ENCODE measurements at regions not wholly inside any gene's neighbourhood (a gene's known extent, or its start where the extent isn't known, plus 50 kb on each side); places are given as distances from the start of the nearest gene placed in this dataset.

DNA sequence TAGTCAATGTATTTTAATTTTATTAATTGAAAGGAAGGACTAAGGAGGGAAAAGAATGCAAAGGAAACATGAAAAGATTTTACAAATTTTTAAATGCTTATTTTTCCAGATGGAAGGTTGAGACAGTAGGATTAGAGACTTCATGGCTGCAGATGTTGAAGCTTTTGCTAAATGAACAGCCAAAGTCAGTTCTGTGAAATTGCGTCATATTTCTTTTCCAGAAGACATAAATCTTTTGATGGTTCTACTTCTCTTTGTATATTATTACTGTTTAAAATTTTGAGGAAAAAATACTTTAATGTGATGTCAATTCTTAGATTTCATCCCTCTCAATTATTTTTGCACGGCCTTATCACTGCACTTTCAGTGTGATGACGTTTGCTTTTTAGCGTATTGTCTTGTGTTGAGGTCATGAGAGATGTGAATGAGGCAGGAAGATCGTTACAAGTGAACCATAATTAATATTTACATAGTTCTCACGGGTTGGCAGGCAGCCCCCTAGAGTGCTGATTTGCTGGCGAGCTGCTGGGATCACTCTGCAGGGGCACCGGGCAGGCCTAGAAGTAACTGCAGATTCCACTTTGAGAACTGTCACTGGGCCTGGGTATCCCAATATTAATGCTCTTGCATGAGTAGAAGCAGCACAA is 158.1 kb downstream of the TBXT start:
- DNase-seq: no peak

DNA sequence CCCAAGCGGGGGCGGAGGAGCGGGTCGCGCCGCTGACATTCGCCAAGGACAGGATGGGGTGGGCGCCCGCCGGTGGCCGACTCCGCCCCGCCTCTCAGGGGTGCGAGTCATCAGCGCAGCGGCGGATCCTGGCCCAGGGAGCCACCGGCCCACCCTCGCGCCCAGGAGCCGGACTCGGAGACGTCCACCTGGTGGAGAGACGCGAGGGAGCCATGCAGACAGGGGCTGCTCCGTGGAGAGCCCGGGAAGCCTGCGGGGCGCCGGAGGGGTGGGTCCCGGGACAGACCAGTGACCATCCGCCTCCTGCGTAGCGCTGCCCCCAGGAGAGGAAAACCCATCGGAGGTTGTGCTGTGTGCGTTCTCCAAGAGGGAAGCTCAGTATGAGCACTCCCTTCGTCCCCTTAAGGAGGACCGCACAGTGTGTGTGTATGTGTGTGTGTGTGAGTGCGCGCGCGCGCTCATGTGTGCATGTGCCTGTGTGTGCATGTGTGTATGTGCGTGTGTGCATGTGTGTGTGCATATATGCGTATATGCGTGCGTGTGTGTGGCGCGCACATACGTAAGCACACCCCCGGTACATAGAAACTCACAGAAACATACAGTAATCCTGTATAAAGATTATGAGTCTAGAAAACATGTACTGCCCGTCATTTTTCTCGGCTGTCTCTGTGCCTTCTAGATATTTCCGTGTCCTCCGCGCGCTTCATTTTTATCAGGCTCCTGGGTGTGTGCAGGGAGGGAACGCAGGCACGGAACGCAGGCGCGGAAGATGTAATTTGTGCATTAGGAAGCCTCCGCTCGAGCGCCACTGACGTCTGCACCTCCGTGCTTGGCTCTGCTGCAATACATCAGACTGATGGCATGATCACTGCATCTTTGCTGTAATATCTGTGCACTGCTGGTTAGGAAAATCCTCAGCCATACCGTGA is 158.9 kb downstream of the TBXT start:
- DNase-seq: no peak

DNA sequence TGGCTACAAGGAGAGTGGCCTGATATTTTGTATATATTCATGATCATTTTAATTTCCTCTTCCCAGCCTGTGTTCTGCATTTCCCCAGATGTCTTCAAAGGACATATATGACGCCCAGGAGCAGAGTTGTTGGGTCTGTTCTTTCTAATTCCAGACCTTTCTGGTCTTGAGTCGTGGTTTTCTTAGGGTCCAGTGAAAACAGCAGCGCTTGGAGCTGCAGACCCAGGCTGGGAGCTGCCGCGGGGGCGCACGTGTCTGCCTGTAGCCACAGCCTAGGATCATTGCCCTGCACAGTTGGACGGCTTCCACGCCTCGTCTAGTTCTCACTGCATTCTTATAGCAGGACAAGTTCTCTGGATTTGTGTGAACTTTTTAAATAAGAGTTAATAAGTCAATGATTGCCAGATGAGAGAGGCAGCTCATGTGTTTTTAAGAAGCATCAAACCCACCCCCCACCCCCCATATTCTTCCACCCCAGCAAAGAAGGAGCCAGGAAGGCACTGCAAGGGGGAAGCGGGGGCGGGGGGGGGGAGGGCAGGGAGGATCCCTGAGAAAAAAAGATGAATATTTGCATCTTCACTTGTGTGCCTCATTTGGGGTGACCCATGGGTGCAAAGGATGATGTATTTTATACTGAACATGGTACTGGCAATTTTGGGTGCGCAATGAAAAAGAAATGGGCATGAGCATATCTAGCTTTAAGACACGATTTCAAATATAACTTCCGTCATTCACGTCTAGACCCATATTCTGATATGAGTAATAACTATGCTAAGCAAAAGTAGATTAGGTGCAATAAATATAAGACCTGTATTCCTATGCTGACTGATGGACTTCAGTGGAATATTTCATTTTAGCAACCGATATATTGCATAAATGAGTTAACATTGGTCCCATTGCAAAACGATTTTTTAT is 160.0 kb downstream of the TBXT start:
- DNase-seq: no peak

DNA sequence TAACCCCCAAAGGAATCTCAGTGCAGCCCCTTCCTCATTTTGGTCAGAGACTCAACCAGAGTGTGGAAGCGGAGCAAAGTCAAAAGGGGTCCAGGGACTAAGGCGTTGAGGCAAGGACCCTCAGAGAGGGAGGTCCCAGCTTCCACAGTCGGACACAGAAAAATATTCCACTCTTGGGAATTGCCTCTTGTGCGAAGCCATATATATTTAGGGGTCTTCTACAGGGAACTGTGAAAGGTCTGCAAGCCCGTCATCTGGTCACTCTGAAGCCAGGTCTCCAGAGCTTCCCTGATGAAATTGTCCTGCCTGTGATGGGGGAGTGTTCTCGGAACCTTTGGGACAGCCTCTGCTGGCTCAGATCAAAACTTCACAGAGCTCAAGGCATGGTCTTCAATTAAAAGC is 160.8 kb downstream of the TBXT start:
- no peak for DNase-seq

DNA sequence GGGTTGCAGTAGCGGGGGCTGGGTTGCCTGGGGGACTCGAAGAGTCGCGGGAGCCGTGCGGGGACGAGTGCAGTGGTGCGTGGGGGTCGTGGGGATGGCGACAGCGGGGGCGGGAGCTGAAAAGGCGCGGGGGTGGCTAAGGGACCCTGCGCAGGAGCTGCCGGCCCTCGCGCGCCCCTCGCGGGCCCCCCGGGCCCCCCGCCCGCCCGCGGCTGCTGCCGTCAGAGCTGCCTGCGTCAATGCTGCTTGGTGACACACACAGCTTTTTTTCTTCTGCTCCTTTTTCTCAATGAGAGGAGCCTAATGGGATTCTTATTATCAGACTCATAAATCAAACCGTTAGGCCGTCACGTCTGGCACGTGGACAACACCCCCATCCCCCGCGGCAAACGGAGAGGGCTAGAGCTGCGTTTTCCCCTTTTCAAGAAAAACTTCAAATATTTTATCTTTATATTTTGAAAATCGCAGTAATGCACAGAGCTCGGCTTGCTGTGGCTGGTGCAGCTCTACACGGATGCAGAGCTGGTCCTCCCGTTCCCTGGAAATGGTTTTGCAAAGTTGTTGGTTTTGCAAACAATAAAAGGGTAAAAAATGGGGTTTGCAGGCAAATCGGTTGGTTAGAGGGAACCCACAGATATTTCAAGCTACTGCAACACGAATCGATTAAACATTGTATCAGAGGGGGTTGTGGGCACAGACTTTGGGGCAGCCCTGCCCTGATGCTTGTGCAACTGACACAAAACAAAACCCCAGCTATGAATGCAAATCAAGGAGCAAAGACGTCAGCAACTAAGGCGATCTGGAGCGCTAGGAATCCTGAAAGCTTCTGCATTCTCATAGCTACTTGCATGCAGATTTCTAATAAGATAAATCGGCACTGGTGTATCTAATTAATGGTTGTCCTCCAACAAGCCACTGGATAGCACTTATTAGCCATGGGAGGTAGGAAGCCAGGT is 161.4 kb downstream of the TBXT start:
- DNase-seq: no peak

DNA sequence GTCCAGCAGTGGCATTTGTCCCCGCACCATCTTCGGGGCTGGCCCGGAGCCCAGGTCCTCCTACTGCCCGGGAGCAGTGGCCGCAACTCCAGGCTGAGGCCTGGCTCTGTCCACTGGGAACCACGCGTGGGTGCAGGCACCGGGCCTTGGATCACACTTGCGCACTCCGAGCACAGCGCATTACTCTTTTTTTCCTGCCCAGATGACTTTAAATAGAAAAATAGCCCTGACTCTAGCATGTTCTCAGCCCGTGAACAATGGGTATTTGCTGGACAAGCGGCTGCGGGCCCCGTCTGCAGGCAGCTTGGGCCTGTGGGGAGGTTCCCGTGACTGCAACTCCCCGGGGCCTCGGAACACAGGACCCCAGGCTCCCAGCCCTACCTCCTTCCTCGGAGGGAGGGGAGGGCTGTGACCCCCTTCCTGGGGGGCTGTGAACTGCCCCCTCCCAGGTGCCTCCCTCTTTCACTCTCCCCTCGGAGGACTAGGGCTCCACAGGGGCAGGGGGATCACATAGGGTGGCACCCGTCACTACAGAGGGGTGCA is 162.2 kb downstream of the TBXT start:
- no peak for DNase-seq

DNA sequence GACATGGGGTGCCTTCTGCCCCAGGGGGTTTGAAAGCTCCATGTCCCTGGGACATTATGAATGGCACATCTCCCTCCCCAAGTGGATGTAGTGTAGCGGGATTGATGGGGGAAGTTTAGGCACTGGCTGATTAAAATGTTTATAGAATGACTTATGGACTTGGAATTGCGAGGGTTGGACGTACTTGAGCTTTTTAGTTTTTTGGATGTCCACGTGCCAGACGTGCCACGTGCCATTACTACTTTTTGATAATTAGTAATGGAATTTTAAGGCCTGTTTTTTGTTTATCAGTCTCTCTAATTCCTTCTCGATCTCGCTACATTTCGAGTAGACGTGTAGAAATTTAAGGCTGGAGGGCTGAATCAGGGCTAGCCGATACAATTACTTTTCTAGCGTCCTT is 162.8 kb downstream of the TBXT start:
- DNase-seq: no peak

DNA sequence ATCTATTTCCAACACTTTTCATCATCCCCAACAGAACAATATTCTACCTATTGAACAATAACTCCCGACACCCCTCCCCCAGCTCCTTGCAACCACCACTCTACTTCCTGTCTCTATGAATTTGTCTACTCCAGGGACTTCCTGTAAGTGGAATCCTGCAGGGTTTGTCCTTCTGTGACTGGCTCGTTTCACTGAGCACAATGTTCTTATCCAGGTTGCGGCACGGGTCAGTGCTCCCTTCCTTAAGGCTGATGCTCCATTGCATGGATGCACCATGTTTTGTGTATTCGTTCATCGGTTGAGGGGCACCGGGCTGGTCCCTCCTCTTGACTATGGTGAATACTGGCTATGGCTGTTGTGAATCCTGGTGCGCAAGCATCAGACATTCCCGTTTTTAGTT is 163.2 kb downstream of the TBXT start:
- no peak for DNase-seq

DNA sequence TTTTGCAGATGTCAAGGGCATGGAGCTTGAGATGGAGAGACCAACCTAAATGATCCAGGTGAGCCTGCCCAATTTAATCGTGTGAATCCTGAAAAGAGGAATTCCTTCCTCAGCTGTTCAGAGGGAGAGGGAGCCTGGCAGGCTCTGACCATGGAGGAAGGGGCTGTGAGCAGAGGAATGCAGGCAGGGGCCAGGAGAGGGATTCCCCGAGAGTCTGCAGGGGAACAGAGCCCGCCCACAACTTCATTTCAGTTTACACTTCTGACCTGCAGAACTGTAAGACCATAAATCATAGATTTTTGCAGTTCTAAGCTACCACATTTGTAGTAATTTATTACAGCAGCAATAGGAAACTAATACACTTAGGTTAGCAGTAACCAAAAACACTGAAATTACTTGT is 164.1 kb downstream of the TBXT start:
- no peak for DNase-seq

DNA sequence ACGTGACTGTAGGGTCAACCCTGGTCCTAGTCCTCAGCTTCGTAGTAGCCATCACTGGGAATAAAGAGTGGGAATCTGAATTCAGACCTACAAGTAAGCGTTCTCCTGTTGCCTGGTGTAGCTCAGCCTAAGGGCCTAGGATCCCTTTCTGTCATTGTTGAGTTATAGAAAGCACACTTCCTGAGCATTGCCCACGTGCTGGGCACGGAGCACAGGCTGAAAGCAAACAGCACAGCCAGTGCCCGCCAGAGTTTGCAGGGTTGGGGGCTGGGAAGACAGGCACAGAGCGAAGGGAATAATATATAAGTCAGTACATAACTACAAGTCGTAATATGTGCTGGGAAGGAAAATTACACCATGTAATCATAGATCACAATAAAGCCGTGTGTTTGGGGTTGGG is 166.3 kb downstream of the TBXT start:
- DNase-seq: no peak

DNA sequence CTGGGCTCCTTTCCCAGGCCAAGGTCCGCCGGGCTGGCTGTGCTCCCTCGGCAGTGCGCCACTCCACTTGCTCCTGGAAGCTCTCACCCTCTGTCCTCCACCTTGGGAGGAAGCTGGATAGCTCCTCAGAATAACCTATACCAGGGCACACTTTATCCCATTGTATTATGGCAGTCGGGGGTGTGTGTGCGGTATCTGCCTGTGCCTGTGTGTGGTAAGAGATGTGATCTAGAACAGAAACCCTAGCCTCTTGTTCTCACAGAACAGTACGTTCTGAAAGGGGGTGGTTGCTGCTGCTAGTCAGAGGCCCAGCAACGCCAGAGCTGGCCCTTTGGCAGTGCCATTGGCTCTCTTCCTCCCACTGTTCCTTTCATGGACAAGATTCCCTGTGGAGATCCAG is 168.4 kb downstream of the TBXT start:
- DNase-seq: no peak

DNA sequence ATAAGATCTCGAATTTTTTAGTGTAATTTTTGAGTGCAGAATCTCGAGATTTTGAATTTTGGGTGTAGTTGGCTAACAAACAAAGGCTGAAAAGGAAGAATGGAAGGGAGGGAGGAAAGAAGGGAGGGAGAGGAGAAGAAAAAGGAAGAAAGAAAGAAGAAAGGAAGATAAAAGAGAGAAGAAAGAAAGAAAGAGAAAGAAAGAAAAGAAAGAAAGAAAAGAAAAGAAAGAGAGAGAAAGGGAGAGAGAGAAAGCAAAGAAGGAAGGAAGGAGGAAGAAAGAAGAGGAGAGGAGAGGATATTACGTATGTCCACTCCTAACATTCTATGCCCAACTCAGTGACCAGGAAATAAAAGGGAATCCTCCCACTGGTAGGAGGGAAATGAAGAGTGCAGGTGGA is 169.6 kb downstream of the TBXT start:
- DNase-seq: no peak

DNA sequence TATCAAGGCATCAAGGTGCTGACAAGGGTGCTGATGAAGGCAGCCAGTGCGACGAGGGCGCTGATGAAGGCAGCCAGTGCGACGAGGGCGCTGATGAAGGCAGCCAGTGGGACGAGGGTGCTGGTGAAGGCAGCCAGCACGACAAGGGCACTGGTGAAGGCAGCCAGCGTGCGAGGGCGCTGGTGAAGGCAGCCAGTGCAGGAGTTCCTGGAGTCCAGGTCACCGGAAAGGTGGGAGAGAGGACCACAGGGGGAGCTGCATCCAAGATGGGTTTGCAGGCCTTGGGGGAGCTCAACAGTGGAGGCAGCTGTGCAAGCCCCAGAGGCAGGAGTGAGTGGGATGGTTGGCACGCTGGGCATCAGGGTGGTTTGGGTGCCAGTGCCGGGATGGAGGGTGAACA is 176.3 kb downstream of the TBXT start:
- DNase-seq: no peak

DNA sequence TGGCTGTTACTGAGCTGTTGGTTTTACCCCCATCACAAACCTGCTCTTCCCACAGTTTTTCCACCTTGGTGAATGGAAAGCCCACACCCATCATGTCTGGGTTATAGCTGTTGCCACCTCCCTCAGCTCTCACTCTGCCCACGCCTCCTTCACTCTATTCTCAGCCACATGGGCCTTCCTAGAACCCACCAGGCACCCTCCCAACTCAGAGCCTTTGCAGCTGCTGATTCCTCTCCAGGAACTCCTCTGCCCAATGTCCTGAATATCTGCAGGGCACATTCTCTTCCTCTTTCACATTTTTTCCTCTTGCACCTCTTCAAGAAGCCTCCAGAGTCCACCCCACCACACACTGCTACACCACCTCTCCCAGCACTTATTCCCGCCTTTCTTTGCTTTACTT is 177.4 kb downstream of the TBXT start:
- DNase-seq: no peak

DNA sequence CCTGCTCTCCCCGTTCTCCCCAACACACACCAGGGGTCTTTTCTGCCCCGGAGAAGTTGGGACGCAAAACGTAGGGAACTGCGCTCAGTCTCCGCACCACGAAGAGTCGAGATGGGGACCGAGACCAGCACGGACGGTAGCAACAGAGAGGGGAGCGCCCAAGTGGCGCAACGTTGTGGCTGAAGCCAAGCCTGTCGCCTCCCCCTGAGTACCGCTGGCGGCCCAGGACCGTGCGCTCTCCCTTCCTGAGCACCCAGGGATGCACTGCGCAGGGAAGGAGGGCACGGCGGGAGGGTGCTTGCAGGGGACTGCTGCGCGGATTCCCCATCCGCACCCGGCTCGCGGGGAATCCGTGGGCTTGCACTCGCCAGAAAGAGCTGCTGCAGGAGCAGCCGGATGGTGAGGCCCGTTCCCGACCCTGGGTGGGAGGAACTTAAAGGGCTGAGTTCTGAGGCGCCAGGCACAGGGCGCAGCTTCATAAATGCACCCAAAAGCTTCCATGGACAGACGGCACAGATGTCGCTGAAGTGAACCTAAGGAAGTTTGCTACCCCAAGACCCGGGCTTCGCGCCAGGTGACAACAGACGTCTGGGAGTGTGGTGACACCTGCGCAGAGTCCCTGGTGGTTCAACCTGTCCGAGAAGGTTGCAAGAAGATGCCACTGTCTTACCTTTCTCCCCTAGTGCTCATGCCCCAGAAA is 178.7 kb downstream of the TBXT start:
- DNase-seq: no peak

DNA sequence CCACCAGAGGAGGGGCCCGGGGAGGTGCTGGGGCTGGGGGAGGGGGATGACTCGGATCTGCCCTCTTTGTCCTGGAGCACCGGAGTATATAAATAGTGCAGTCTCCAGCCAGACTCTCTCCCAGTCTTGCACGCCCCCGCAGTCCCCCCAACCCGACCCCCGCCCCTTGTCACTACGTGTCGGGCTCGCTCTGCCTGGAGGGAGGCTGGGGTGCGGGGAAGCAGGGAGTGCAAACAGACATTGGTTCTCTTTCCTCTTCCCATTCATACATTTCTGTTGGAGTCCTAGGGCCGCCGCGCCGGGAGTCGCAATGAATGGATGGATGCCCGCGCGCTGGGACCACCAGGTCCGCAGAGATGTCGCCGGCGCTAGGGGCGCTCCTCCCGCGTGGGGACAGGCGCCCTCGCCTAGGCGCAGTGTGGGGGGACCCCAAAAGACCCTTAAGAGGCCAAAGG is 179.3 kb downstream of the TBXT start:
- DNase-seq: no peak

DNA sequence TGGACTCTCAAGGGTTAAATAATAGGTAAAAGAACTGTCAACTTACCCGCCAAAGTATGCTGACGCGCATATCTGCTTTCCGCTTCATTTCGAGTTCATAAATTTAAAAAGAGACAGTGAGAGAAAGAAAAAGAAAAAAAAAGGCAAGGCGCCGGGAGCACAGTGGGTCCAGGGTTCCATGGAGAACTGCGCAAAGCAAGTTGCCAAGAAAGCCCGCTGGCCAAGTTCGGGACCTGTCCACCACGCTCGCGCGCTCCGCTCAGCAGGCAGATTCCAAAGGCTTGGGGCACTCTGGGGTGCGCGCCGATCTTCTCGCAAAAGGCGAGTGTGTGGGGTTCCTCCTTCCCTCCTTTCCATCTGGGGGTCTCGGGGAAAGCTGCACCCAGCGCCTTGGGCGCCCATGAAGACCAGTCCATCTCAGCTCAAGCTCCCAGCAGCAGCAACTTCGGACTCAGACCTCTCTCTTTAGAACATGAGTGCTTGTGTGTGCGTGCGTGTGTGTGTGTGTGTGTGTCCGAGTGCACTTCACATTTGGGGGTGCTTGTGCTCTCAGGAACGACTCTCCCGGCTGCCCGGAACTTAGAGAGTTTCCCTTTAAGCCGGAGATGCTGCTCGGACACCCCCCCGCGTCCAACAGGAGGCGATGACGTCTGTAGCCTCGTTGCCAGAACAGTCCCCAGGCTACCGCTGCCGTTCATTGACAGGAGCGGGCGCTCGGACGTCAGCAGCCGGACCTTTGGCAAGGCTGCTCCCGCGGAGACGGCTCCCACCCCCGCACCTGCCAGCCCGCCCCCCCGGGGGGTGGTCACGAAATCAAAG is 180.0 kb downstream of the TBXT start:
- no peak for DNase-seq

DNA sequence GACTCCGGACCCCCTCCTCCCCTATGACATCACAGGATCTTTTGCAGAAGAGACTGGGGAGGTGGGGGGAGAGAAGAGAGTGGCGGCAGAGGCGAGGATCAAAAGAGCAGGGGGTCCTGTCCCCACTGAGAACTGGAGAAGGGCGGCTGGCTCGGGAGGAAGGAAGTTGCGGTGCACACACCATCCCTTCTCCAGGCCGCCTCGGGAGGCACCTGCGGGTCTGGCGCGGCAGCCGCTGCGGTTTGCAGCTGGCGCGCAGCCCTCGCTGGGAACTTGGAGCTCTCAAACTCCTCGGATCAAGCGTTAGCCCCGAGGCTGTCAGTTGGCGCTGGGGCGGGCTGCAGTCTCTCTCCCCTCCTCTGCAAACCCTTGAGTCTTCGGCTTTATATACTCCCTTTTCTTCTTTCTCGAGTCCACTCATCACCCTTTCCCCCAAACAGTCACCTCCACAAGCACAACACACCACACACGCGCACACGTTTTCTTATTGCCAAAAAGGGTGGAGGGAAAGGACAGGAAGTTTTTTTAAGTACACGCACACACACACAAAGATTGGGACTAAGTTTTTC is 180.7 kb downstream of the TBXT start:
- DNase-seq: no peak

DNA sequence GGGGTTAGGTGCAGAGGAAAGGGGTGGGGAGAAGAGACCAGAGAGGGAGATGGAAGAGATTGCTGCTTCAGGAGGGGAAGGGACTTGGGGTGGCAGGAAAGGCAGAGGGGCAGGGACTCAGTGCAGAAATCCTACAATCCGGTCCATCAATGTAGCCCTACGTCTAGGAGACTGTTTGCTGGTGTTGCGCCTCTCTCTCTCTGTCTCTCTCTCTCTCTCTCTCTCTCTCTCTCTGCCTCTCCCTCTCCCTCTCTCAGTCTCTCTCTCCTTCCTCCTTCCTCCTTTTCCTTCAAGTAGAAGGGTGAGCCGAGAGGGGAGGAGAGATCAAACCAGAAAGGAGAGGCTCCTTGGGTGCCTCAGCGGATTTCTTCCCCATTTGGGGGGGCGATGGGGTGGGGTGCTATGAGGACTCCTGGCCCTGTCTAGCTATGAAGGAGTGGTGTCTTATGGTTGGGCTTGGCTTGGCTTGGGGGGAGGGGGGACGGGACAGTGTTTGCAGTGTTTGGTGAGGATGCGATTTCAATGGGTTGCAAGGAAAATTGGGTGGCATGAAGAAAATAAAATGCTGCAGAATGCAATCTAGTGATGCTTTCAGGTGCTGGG is 181.2 kb downstream of the TBXT start:
- DNase-seq: no peak

Measured in NCI-H2029 (cell line).